Putamen (tissue), 1 donor: ENCODE measurements at regions not wholly inside any gene's neighbourhood (a gene's known extent, or its start where the extent isn't known, plus 50 kb on each side); places are given as distances from the start of the nearest gene placed in this dataset.

Experiments
- DNase-seq: peaks from one replicate; pipeline ENCODE4 v3.0.0-alpha.2; 2016; ENCODE audit warnings: low spot score

- DNase-seq, result no peak
Measured at GRCh38 chr4:11632025-11632424, 203.3 kb upstream of the HS3ST1 start.

GRCh38 chr4:11631416-11631815 is 202.7 kb upstream of the HS3ST1 start:
- no peak for DNase-seq

- no peak for DNase-seq
Measured at GRCh38 chr4:11628093-11628725, 199.5 kb upstream of the HS3ST1 start.

GRCh38 chr4:11626066-11626465 is 197.4 kb upstream of the HS3ST1 start:
- DNase-seq, result no peak

- no peak for DNase-seq
Measured at GRCh38 chr4:11625211-11625610, 196.5 kb upstream of the HS3ST1 start.

GRCh38 chr4:11624370-11624769 is 195.7 kb upstream of the HS3ST1 start:
- no peak for DNase-seq

GRCh38 chr4:11623726-11624037 is 195.0 kb upstream of the HS3ST1 start:
- no peak for DNase-seq

GRCh38 chr4:11622961-11623725 is 194.4 kb upstream of the HS3ST1 start:
- DNase-seq, result no peak

- no peak for DNase-seq
Measured at GRCh38 chr4:11620861-11621260, 192.2 kb upstream of the HS3ST1 start.

GRCh38 chr4:11618666-11619282 is 190.1 kb upstream of the HS3ST1 start:
- no peak for DNase-seq

- DNase-seq, result no peak
Measured at GRCh38 chr4:11616856-11617255, 188.2 kb upstream of the HS3ST1 start.

GRCh38 chr4:11615601-11616000 is 186.9 kb upstream of the HS3ST1 start:
- DNase-seq, result no peak

GRCh38 chr4:11614426-11614825 is 185.7 kb upstream of the HS3ST1 start:
- DNase-seq, result no peak

- no peak for DNase-seq
Measured at GRCh38 chr4:11611868-11612267, 183.2 kb upstream of the HS3ST1 start.

GRCh38 chr4:11609751-11610150 is 181.1 kb upstream of the HS3ST1 start:
- DNase-seq, result no peak

GRCh38 chr4:11608992-11609391 is 180.3 kb upstream of the HS3ST1 start:
- no peak for DNase-seq

- no peak for DNase-seq
Measured at GRCh38 chr4:11606078-11606477, 177.4 kb upstream of the HS3ST1 start.

GRCh38 chr4:11605597-11605996 is 176.9 kb upstream of the HS3ST1 start:
- no peak for DNase-seq

- DNase-seq, result no peak
Measured at GRCh38 chr4:11604821-11605220, 176.1 kb upstream of the HS3ST1 start.

- no peak for DNase-seq
Measured at GRCh38 chr4:11603591-11604194, 175.0 kb upstream of the HS3ST1 start.

GRCh38 chr4:11602606-11603340 is 174.1 kb upstream of the HS3ST1 start:
- DNase-seq, result no peak

GRCh38 chr4:11599064-11599463 is 170.4 kb upstream of the HS3ST1 start:
- DNase-seq, result peak; percentile 20
